Fibroblast of lung (primary cell): ENCODE measurements at regions not wholly inside any gene's neighbourhood (a gene's known extent, or its start where the extent isn't known, plus 50 kb on each side); places are given as distances from the start of the nearest gene placed in this dataset.

ENCODE experiments used
- DNase-seq, 2 donors: peaks; one replicate each; pipeline versions ENCODE4 v3.0.0 to v3.0.0-alpha.2; 2010; ENCODE audit warnings: low read depth in 2 of 2
- H2AFZ ChIP-seq: 2 replicates; pipeline ENCODE4 v1.5.1; 2012; ENCODE audit warnings: low read length, control low read depth, inconsistent platforms
- H3K27ac ChIP-seq: 2 replicates; pipeline ENCODE4 v1.5.1; 2011; ENCODE audit warnings: low read length, control low read depth; ENCODE audit not compliant: insufficient read depth
- H3K27me3 ChIP-seq: 2 replicates; pipeline ENCODE4 v1.5.1; 2011; ENCODE audit warnings: mild to moderate bottlenecking, low read length; ENCODE audit not compliant: control insufficient read depth, insufficient read depth
- H3K36me3 ChIP-seq: 2 replicates; pipeline ENCODE4 v1.5.1; 2011; ENCODE audit warnings: low read length; ENCODE audit not compliant: control insufficient read depth, insufficient read depth
- H3K4me1 ChIP-seq: 2 replicates; pipeline ENCODE4 v1.5.1; 2011; ENCODE audit warnings: low read length; ENCODE audit not compliant: control insufficient read depth, insufficient read depth; ENCODE audit errors: extremely low read depth
- H3K4me2 ChIP-seq: 2 replicates; pipeline ENCODE4 v1.5.1; 2011; ENCODE audit warnings: low read length, control low read depth; ENCODE audit not compliant: insufficient read depth; ENCODE audit errors: extremely low read depth
- H3K4me3 ChIP-seq, 4 experiments: fragments of 200-600 bp in 1 of 4; sonication (generic) in 1 of 4; replicated peaks in 1 of 4; 2 replicates each; pipeline ENCODE4 v1.5.1; 2011 to 2016; ENCODE audit warnings: low read length in 4 of 4, low read depth in 3 of 4, mild to moderate bottlenecking in 3 of 4, control low read depth in 2 of 4, inconsistent platforms in 1 of 4, mixed read lengths in 1 of 4; ENCODE audit not compliant: insufficient read depth in 1 of 4; ENCODE audit errors: control extremely low read depth in 1 of 4
- H3K79me2 ChIP-seq: 2 replicates; pipeline ENCODE4 v1.5.1; 2012; ENCODE audit warnings: mild to moderate bottlenecking, low read length, inconsistent platforms; ENCODE audit not compliant: control insufficient read depth, insufficient read depth
- H3K9ac ChIP-seq: 2 replicates; pipeline ENCODE4 v1.5.1; 2011; ENCODE audit warnings: mild to moderate bottlenecking, low read length, control low read depth; ENCODE audit not compliant: insufficient read depth
- H3K9me3 ChIP-seq: 2 replicates; pipeline ENCODE4 v1.5.1; 2012; ENCODE audit warnings: low read depth, low read length; ENCODE audit not compliant: control insufficient read depth, insufficient read depth
- H4K20me1 ChIP-seq: 2 replicates; pipeline ENCODE4 v1.5.1; 2011; ENCODE audit warnings: low read length; ENCODE audit not compliant: control insufficient read depth, insufficient read depth; ENCODE audit errors: extremely low read depth
- CTCF ChIP-seq, 2 donors: IDR thresholded peaks in 1 of 2; conservative IDR thresholded peaks in 1 of 2; 1 replicate in 1 of 2; 2 replicates in 1 of 2; pipeline ENCODE4 v1.5.1; 2011 to 2012; ENCODE audit warnings: low read length in 2 of 2, control low read depth in 1 of 2, inconsistent platforms in 1 of 2, low read depth in 1 of 2, mild to moderate bottlenecking in 1 of 2
- EZH2 ChIP-seq: IDR thresholded peaks from 2 replicates; pipeline ENCODE4 v1.5.1; 2012; ENCODE audit warnings: low read length, control low read depth, mild to moderate bottlenecking; ENCODE audit errors: missing control alignments

GRCh38 chr15:66959875-66960274 lies 105.5 kb upstream of the SMAD3 start:
- no peak overlapping the region for H2AFZ ChIP-seq
- no peaks in the 10 kb centered on the region for H3K9me3 ChIP-seq
- H4K20me1 ChIP-seq, result no peaks in the 10 kb centered on the region
- no peak for TF ChIP-seq CTCF (conservative IDR thresholded peaks at IDR 0.05 in 1 of 2, IDR thresholded peaks at IDR 0.05 in 1 of 2; ENCODE audit: low read depth in 1 of 2, low read length in 2 of 2)
- no peak for TF ChIP-seq EZH2
- H3K4me3 ChIP-seq, result no peak overlapping the region
- no peaks in the 10 kb centered on the region for H3K79me2 ChIP-seq
- H3K36me3 ChIP-seq, result no peaks in the 10 kb centered on the region
- H3K9ac ChIP-seq, result no peak overlapping the region
- H3K4me1 ChIP-seq, result no peaks in the 10 kb centered on the region
- no peak for DNase-seq
- H3K27ac ChIP-seq, result no peak overlapping the region
- no peaks in the 10 kb centered on the region for H3K27me3 ChIP-seq
- no peak overlapping the region for H3K4me2 ChIP-seq

- no peaks in the 10 kb centered on the region for H3K36me3 ChIP-seq
- no peak overlapping the region for H2AFZ ChIP-seq
- H3K79me2 ChIP-seq, result no peaks in the 10 kb centered on the region
- H3K4me3 ChIP-seq, result no peak overlapping the region
- no peaks in the 10 kb centered on the region for H3K4me1 ChIP-seq
- no peaks in the 10 kb centered on the region for H3K27me3 ChIP-seq
- TF ChIP-seq EZH2 (no peak), CTCF (conservative IDR thresholded peaks at IDR 0.05 in 1 of 2, IDR thresholded peaks at IDR 0.05 in 1 of 2; ENCODE audit: low read depth in 1 of 2, low read length in 2 of 2) (no peak)
- no peaks in the 10 kb centered on the region for H3K9me3 ChIP-seq
- H3K4me2 ChIP-seq, result no peak overlapping the region
- H3K9ac ChIP-seq, result no peak overlapping the region
- H4K20me1 ChIP-seq, result no peaks in the 10 kb centered on the region
- H3K27ac ChIP-seq, result no peak overlapping the region
- DNase-seq, result no peak
These were observed 104.9 kb upstream of the SMAD3 start for GRCh38 chr15:66960519-66960918.

- peak; percentile 20 to 37 for DNase-seq
- H3K27me3 ChIP-seq, result no peaks in the 10 kb centered on the region
- no peak overlapping the region for H3K9ac ChIP-seq
- TF ChIP-seq CTCF (conservative IDR thresholded peaks at IDR 0.05 in 1 of 2, IDR thresholded peaks at IDR 0.05 in 1 of 2; ENCODE audit: low read depth in 1 of 2, low read length in 2 of 2), result no peak
- no peak for TF ChIP-seq EZH2
- no peaks in the 10 kb centered on the region for H3K79me2 ChIP-seq
- H4K20me1 ChIP-seq, result no peaks in the 10 kb centered on the region
- no peak overlapping the region for H3K27ac ChIP-seq
- H3K36me3 ChIP-seq, result no peaks in the 10 kb centered on the region
- no peak overlapping the region for H3K4me2 ChIP-seq
- no peak overlapping the region for H3K4me3 ChIP-seq
- no peaks in the 10 kb centered on the region for H3K9me3 ChIP-seq
- no peak overlapping the region for H2AFZ ChIP-seq
- H3K4me1 ChIP-seq, result no peaks in the 10 kb centered on the region
These were observed 104.0 kb upstream of the SMAD3 start for GRCh38 chr15:66961407-66961884.
